SK-N-SH (cell line): ENCODE measurements at regions not wholly inside any gene's neighbourhood (a gene's known extent, or its start where the extent isn't known, plus 50 kb on each side); places are given as distances from the start of the nearest gene placed in this dataset.

ENCODE experiments used
- CTCF ChIA-PET: fragments of 300-600, 350-600 bp; formaldehyde crosslinking; extraction: SDS; loops from one replicate; lab custom pipeline; 2021; lab: Yijun Ruan, JAX
- POLR2A ChIA-PET: fragments of 350-600 bp; sonication (Branson Sonifier 250); formaldehyde crosslinking; extraction: SDS; loops from one replicate; lab custom pipeline; 2020; ENCODE audit warnings: antibody characterized with exemption, inconsistent platforms; lab: Yijun Ruan, JAX
- DNase-seq: peaks from one replicate; pipeline ENCODE4 v3.0.0; 2012
- H2AFZ ChIP-seq: fragments of 200-600 bp; sonication (generic); 2 replicates; pipeline ENCODE4 v1.8.1; 2016; ENCODE audit warnings: antibody characterized with exemption, mild to moderate bottlenecking, low read depth
- H3F3A ChIP-seq: fragments of 200-600 bp; sonication (generic); replicated peaks from 2 replicates; pipeline ENCODE3; 2016; ENCODE audit warnings: antibody characterized with exemption, mild to moderate bottlenecking; ENCODE audit not compliant: insufficient read depth
- H3K27ac ChIP-seq, 2 experiments: fragments of 200-500 bp in 1 of 2; fragments of 200-600 bp in 1 of 2; sonication (Bioruptor generic) in 1 of 2; sonication (generic), shearing (Covaris generic) in 1 of 2; 2 replicates each; pipeline versions ENCODE4 v1.5.1 to v1.6.1; 2014 to 2016; ENCODE audit warnings: low read depth in 2 of 2, inconsistent platforms in 1 of 2, low read length in 1 of 2, mild to moderate bottlenecking in 1 of 2, mixed read lengths in 1 of 2
- H3K27me3 ChIP-seq: fragments of 200-600 bp; sonication (generic), shearing (Covaris generic); 2 replicates; pipeline ENCODE4 v1.6.1; 2016; ENCODE audit warnings: mixed run types; ENCODE audit not compliant: insufficient read depth
- H3K36me3 ChIP-seq, 2 experiments: fragments of 200-500 bp in 1 of 2; fragments of 200-600 bp in 1 of 2; sonication (Bioruptor generic) in 1 of 2; sonication (generic) in 1 of 2; replicated peaks in 1 of 2; 2 replicates each; pipeline versions ENCODE3 to v1.5.1; 2014 to 2016; ENCODE audit warnings: low read length in 1 of 2, mild to moderate bottlenecking in 1 of 2; ENCODE audit not compliant: insufficient read depth in 2 of 2, control insufficient read depth in 1 of 2
- H3K4me1 ChIP-seq, 2 experiments: fragments of 200-500 bp in 1 of 2; fragments of 200-600 bp in 1 of 2; sonication (Bioruptor generic) in 1 of 2; sonication (generic), shearing (Covaris generic) in 1 of 2; 2 replicates each; pipeline versions ENCODE4 v1.5.1 to v1.6.1; 2014 to 2016; ENCODE audit warnings: low read depth in 1 of 2, low read length in 1 of 2, mixed run types in 1 of 2; ENCODE audit not compliant: insufficient read depth in 2 of 2, control insufficient read depth in 1 of 2
- H3K4me2 ChIP-seq: fragments of 200-600 bp; sonication (generic), shearing (Covaris generic); 2 replicates; pipeline ENCODE4 v1.6.1; 2017; ENCODE audit warnings: mixed run types
- H3K4me3 ChIP-seq, 2 experiments: fragments of 200-500 bp in 1 of 2; fragments of 200-600 bp in 1 of 2; sonication (Bioruptor generic) in 1 of 2; sonication (generic), shearing (Covaris generic) in 1 of 2; 2 replicates each; pipeline versions ENCODE4 v1.5.1 to v1.8.1; 2014 to 2016; ENCODE audit warnings: low read depth in 2 of 2, inconsistent platforms in 1 of 2, low read length in 1 of 2, mild to moderate bottlenecking in 1 of 2, mixed read lengths in 1 of 2, moderate library complexity in 1 of 2
- H3K79me2 ChIP-seq: fragments of 200-600 bp; sonication (generic); 2 replicates; pipeline ENCODE4 v1.8.1; 2017; ENCODE audit warnings: mild to moderate bottlenecking; ENCODE audit not compliant: insufficient read depth
- H3K9ac ChIP-seq: fragments of 200-600 bp; sonication (generic); 2 replicates; pipeline ENCODE4 v1.6.1; 2017; ENCODE audit warnings: mixed run types
- H3K9me2 ChIP-seq: fragments of 200-600 bp; sonication (generic); 2 replicates; pipeline ENCODE4 v1.6.1; 2017; ENCODE audit warnings: mixed run types
- H3K9me3 ChIP-seq: fragments of 200-600 bp; sonication (generic); 2 replicates; pipeline ENCODE4 v1.6.1; 2017; ENCODE audit warnings: mixed run types, mild to moderate bottlenecking, moderate library complexity
- H4K20me1 ChIP-seq: fragments of 200-600 bp; sonication (generic); 2 replicates; pipeline ENCODE4 v1.6.1; 2017; ENCODE audit warnings: mild to moderate bottlenecking, mixed run types; ENCODE audit not compliant: insufficient read depth
- CHD2 ChIP-seq: fragments of 150-350 bp; IDR thresholded peaks from 2 replicates; pipeline ENCODE4 v1.6.1; 2018; ENCODE audit warnings: low read length; ENCODE audit not compliant: partially characterized antibody
- EP300 ChIP-seq, 2 experiments: IDR thresholded peaks; 2 replicates each; pipeline versions ENCODE4 v1.4.0 to v1.6.1; 2012; ENCODE audit warnings: borderline replicate concordance in 1 of 2, low read depth in 1 of 2, low read length in 1 of 2
- FOSL2 ChIP-seq: IDR thresholded peaks from 2 replicates; pipeline ENCODE4 v1.4.0; 2012; ENCODE audit warnings: low read depth, mild to moderate bottlenecking, moderate library complexity, borderline replicate concordance
- FOXJ3 ChIP-seq: sonication (generic); formaldehyde crosslinking; IDR thresholded peaks from 2 replicates; pipeline ENCODE4 v1.5.1; 2020; ENCODE audit warnings: mild to moderate bottlenecking, missing genetic modification reagents
- FOXM1 ChIP-seq: IDR thresholded peaks from 2 replicates; pipeline ENCODE4 v1.4.0; 2012; ENCODE audit warnings: low read depth, mild to moderate bottlenecking
- JUND ChIP-seq: IDR thresholded peaks from 2 replicates; pipeline ENCODE4 v1.4.0; 2012
- MEF2A ChIP-seq: IDR thresholded peaks from 2 replicates; pipeline ENCODE4 v1.4.0; 2012; ENCODE audit warnings: low read depth, borderline replicate concordance
- NFIC ChIP-seq: IDR thresholded peaks from 2 replicates; pipeline ENCODE4 v1.4.0; 2012; ENCODE audit warnings: borderline replicate concordance
- SIN3A ChIP-seq: IDR thresholded peaks from 2 replicates; pipeline ENCODE4 v1.6.1; 2012; ENCODE audit warnings: low read depth, mild to moderate bottlenecking, low read length, moderate library complexity, borderline replicate concordance
- TCF12 ChIP-seq: IDR thresholded peaks from 2 replicates; pipeline ENCODE4 v1.4.0; 2012
- TEAD4 ChIP-seq: IDR thresholded peaks from 2 replicates; pipeline ENCODE4 v1.4.0; 2012; ENCODE audit warnings: mild to moderate bottlenecking, borderline replicate concordance; ENCODE audit not compliant: insufficient read depth
- YY1 ChIP-seq: IDR thresholded peaks from 2 replicates; pipeline ENCODE4 v1.4.0; 2012; ENCODE audit warnings: low read depth, mild to moderate bottlenecking
- WGBS: methylation state at CpG from one replicate; pipeline ENCODE4 v1.1.6; 2017; ENCODE audit warnings: low lambda C conversion rate; 5-methylcytosine and 5-hydroxymethylcytosine counted together
- TF ChIP-seq, protein P1 (sequence below): IDR thresholded peaks from 2 replicates; pipeline ENCODE4; 2012
- TF ChIP-seq, protein P2 (sequence below): IDR thresholded peaks from 2 replicates; pipeline ENCODE4 v1.4.0; 2012; ENCODE audit warnings: low read depth, borderline replicate concordance

- no peak overlapping the region for H3K9ac ChIP-seq
- TF ChIP-seq TCF12: peak; percentile 73
- TF ChIP-seq MEF2A: 0 out of 2 replicates have a peak, but pooled peaks have one; percentile 15
- peak; percentile 73 for TF ChIP-seq NFIC
- TF ChIP-seq EP300 (IDR thresholded peaks at IDR 0.05; ENCODE audit: borderline replicate concordance in 1 of 2, low read depth in 1 of 2, low read length in 1 of 2): peak in 1 of 2 experiments; percentile 79; a peak in 2 of 4 replicates
- TF ChIP-seq, protein P1, sequence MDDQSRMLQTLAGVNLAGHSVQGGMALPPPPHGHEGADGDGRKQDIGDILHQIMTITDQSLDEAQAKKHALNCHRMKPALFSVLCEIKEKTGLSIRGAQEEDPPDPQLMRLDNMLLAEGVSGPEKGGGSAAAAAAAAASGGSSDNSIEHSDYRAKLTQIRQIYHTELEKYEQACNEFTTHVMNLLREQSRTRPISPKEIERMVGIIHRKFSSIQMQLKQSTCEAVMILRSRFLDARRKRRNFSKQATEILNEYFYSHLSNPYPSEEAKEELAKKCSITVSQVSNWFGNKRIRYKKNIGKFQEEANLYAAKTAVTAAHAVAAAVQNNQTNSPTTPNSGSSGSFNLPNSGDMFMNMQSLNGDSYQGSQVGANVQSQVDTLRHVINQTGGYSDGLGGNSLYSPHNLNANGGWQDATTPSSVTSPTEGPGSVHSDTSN: peak; percentile 70
- 0 out of 2 replicates have a peak, but pooled peaks have one; percentile 55 for TF ChIP-seq FOXM1
- TF ChIP-seq YY1: no peak
- TF ChIP-seq, protein P2, sequence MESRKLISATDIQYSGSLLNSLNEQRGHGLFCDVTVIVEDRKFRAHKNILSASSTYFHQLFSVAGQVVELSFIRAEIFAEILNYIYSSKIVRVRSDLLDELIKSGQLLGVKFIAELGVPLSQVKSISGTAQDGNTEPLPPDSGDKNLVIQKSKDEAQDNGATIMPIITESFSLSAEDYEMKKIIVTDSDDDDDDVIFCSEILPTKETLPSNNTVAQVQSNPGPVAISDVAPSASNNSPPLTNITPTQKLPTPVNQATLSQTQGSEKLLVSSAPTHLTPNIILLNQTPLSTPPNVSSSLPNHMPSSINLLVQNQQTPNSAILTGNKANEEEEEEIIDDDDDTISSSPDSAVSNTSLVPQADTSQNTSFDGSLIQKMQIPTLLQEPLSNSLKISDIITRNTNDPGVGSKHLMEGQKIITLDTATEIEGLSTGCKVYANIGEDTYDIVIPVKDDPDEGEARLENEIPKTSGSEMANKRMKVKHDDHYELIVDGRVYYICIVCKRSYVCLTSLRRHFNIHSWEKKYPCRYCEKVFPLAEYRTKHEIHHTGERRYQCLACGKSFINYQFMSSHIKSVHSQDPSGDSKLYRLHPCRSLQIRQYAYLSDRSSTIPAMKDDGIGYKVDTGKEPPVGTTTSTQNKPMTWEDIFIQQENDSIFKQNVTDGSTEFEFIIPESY: no peak
- TF ChIP-seq SIN3A: no peak
- peak; percentile 68 for TF ChIP-seq JUND
- no peak for TF ChIP-seq CHD2
- peak; percentile 36; the same call in 1 of the 2 replicates for TF ChIP-seq FOSL2
- TF ChIP-seq TEAD4: peak; percentile 63
- peaks cover 9% of the 10 kb centered on the region for H3F3A ChIP-seq
- no peaks in the 10 kb centered on the region for H3K79me2 ChIP-seq
- no peak overlapping the region for H3K4me2 ChIP-seq
- H4K20me1 ChIP-seq: no peaks in the 10 kb centered on the region
- POLR2A ChIA-PET: no interaction called here
- 13% methylated on average over 2 of the region's 2 CpGs for WGBS
- H3K27me3 ChIP-seq: no peaks in the 10 kb centered on the region
- no peak for DNase-seq
- H3K9me3 ChIP-seq: no peaks in the 10 kb centered on the region
- no peak overlapping the region; a peak in 1 of 4 replicates for H3K27ac ChIP-seq
- H3K9me2 ChIP-seq: no peaks in the 10 kb centered on the region
- H3K4me1 ChIP-seq: no peaks in the 10 kb centered on the region; a peak in 1 of 4 replicates
- CTCF ChIA-PET: no interaction called here
- no peak overlapping the region; the same call in 1 of the 2 replicates for H2AFZ ChIP-seq
- H3K4me3 ChIP-seq: no peak overlapping the region
- H3K36me3 ChIP-seq: no peaks in the 10 kb centered on the region
These were observed 547.2 kb upstream of the SETBP1 start for GRCh38 chr18:44133483-44133882.

DNA sequence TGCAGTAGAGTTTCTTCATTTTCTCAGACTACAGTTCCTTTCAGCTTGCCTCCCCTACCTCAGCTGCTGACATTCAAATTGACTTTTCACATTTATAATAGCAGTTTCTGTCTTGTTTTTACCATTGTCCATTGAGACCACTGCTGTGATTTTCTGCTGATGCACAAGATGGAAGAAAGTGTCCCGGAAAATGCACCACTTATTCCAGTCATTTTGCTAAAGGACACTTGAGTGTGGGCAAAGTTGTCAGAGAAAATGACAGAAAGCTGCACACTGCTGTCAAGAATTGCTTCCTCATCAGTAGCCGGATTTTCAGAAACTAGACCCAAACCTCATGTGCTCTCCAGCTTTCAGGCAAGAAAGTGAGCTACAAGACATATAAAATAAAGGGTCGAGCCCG, 546.2 kb upstream of the SETBP1 start:
- Histone ChIP-seq H3F3A (peaks cover 9% of the 10 kb centered on the region), H2AFZ (no peak overlapping the region; the same call in 1 of the 2 replicates), H3K36me3 (no peaks in the 10 kb centered on the region), H3K9me3 (no peaks in the 10 kb centered on the region), H3K4me3 (no peak overlapping the region), H3K9ac (no peak overlapping the region), H3K27me3 (no peaks in the 10 kb centered on the region), H3K79me2 (no peaks in the 10 kb centered on the region), H3K27ac (no peak overlapping the region), H3K4me1 (no peaks in the 10 kb centered on the region), H4K20me1 (no peaks in the 10 kb centered on the region), H3K4me2 (no peak overlapping the region), H3K9me2 (no peaks in the 10 kb centered on the region)
- CTCF ChIA-PET: interaction anchor here (0.9 kb wide), 1 partner anchor 19 kb away, joined by 3 read pairs; no protein-coding TSS in a partner anchor
- 92% methylated on average over 4 of the region's 4 CpGs for WGBS
- TF ChIP-seq FOSL2: no peak
- no peak for TF ChIP-seq FOXJ3
- TF ChIP-seq JUND: no peak
- POLR2A ChIA-PET: no interaction called here
- no peak for DNase-seq
